GM12873 (cell line): ENCODE measurements at regions not wholly inside any gene's neighbourhood (a gene's known extent, or its start where the extent isn't known, plus 50 kb on each side); places are given as distances from the start of the nearest gene placed in this dataset.
A peak's percentile ranks its signal among the peaks of the same experiment; 100 is the strongest.

ENCODE experiments used
- TF ChIP-seq, protein P1 (sequence below): IDR thresholded peaks from 2 replicates; pipeline ENCODE4 v1.5.1; 2012; ENCODE audit warnings: low read depth, mild to moderate bottlenecking, moderate library complexity, low read length, control low read depth; ENCODE audit not compliant: insufficient read depth; ENCODE audit errors: missing control alignments

GRCh38 chr12:27133022-27133590 lies 50.7 kb upstream of the C12orf71 start:
- TF ChIP-seq, protein P1, sequence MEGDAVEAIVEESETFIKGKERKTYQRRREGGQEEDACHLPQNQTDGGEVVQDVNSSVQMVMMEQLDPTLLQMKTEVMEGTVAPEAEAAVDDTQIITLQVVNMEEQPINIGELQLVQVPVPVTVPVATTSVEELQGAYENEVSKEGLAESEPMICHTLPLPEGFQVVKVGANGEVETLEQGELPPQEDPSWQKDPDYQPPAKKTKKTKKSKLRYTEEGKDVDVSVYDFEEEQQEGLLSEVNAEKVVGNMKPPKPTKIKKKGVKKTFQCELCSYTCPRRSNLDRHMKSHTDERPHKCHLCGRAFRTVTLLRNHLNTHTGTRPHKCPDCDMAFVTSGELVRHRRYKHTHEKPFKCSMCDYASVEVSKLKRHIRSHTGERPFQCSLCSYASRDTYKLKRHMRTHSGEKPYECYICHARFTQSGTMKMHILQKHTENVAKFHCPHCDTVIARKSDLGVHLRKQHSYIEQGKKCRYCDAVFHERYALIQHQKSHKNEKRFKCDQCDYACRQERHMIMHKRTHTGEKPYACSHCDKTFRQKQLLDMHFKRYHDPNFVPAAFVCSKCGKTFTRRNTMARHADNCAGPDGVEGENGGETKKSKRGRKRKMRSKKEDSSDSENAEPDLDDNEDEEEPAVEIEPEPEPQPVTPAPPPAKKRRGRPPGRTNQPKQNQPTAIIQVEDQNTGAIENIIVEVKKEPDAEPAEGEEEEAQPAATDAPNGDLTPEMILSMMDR: no peak

- TF ChIP-seq, protein P1: no peak
These were observed 58.1 kb upstream of the C12orf71 start for GRCh38 chr12:27140478-27140969.

DNA sequence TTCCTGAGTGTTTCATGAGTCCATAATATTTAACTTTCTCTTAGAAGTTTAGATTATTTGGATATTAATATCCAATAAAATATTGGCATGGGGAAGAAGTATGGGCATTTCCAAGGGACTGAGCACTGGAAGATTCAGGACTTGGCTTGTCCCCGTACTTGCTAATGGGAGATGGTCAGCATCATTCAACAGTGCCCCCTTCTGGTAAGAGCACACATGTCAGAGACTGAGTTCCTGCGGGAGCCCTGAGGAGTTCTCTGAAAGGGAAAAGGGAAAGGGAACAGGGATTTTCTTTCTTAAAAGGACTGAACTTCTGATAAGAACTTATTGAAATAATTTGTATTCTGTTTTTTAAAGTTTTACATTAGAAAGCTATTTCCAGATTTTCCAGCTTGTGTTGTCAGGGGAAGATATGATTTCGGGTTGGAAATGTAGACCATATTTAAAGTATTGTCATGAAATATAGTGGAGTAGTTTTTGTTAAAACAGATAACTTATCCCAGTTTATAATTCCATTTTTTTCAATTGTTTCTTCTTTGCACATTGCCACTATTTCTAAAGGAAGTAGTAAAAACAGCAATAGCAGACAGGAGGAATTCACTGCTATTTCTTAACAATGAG lies 59.8 kb upstream of the C12orf71 start:
- TF ChIP-seq, protein P1: peak; percentile 80

- TF ChIP-seq, protein P1: no peak
These were observed 61.1 kb upstream of the C12orf71 start for GRCh38 chr12:27143256-27144069.

DNA sequence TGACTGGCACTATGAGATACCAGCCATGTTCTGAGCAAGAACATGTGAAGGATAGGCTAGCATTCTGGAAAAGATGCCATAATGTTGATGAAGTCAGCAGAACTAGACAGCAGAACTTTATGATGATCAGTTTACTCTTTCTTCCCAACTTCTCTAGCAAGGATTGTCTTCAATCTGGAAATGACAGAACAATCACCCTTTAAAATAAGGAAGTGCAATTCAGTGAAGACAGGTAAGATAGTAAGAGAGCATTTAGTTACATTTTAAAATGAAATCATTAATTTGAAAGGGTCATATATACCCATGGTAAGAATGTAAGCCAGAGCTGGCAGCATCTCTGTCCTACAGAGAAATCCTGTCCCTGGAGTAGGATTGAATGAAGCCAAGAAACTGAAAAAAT lies 66.0 kb upstream of the C12orf71 start:
- TF ChIP-seq, protein P1: no peak

DNA sequence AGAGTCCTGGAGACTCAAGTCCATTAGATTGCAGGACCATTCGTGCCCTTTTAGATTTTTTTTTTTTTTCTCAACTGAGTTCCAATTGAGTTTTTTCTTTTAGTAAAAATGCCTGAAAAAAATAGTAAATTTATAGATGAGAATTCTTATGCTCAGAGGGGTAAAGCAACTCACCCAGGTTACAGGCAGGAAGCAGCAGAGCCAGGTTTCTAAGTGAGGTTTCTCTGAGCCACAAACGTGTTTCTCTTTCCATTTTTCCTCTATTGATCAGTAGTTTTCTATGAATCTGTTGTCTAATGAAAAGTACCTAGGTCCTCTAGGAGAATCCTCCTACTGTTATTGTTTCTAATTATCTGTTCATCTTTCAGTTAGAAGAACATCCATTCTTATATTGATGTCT lies 66.4 kb upstream of the C12orf71 start:
- TF ChIP-seq, protein P1: no peak

GRCh38 chr12:27151479-27151878 lies 69.1 kb upstream of the C12orf71 start:
- TF ChIP-seq, protein P1: no peak
